ENCODE measurements at regions not wholly inside any gene's neighbourhood (a gene's known extent, or its start where the extent isn't known, plus 50 kb on each side); places are given as distances from the start of the nearest gene placed in this dataset.
A peak's percentile ranks its signal among the peaks of the same experiment; 100 is the strongest.

- ATAC-seq (ENCODE audit: insufficient read depth, low FRiP score) (no peak), DNase-seq (peak in 2 of 3 donors; percentile 27 to 35)
- Histone ChIP-seq H3K9ac (ENCODE audit: insufficient read depth in 1 of 2, low read length in 2 of 2) (no peak overlapping the region), H3K27me3 (ENCODE audit: control insufficient read depth in 3 of 3, insufficient read depth in 3 of 3, low read length in 2 of 3) (peaks cover 0 to 5% (median 2%) of the 10 kb centered on the region in 3 donors), H3K4me1 (ENCODE audit: control insufficient read depth in 5 of 5, insufficient read depth in 5 of 5, low read length in 5 of 5) (peaks cover 0 to 22% (median 5%) of the 10 kb centered on the region in 5 donors), H3K4me3 (no peak overlapping the region), H3K9me3 (ENCODE audit: control insufficient read depth in 4 of 4, insufficient read depth in 3 of 4, low read length in 3 of 4) (peaks cover 0 to 5% (median 0%) of the 10 kb centered on the region in 4 donors), H3K36me3 (ENCODE audit: control insufficient read depth in 4 of 4, insufficient read depth in 4 of 4, low read length in 4 of 4) (no peaks in the 10 kb centered on the region), H3K27ac (ENCODE audit: low read depth in 1 of 2, low read length in 1 of 2) (no peak overlapping the region)
- no peak for TF ChIP-seq CTCF (IDR thresholded peaks at IDR 0.05; ENCODE audit: control extremely low read depth, extremely low read depth)
- 54 to 78% methylated on average over 7 of the region's 7 CpGs for WGBS, 2 donors
Observed at GRCh38 chr12:111270774-111271173, 98.1 kb downstream of the PHETA1 start.

- peaks cover 0 to 22% (median 5%) of the 10 kb centered on the region in 5 donors for H3K4me1 ChIP-seq (ENCODE audit: control insufficient read depth in 5 of 5, insufficient read depth in 5 of 5, low read length in 5 of 5)
- peaks cover 0 to 5% (median 0%) of the 10 kb centered on the region in 4 donors for H3K9me3 ChIP-seq (ENCODE audit: control insufficient read depth in 4 of 4, insufficient read depth in 3 of 4, low read length in 3 of 4)
- H3K36me3 ChIP-seq (ENCODE audit: control insufficient read depth in 4 of 4, insufficient read depth in 4 of 4, low read length in 4 of 4): no peaks in the 10 kb centered on the region
- no peak for ATAC-seq (ENCODE audit: insufficient read depth, low FRiP score)
- H3K4me3 ChIP-seq: no peak overlapping the region
- H3K9ac ChIP-seq (ENCODE audit: insufficient read depth in 1 of 2, low read length in 2 of 2): peak overlapping the region in 1 of 2 donors; percentile 67
- peak; percentile 19 to 32 (median 21) for DNase-seq
- peaks cover 0 to 5% (median 2%) of the 10 kb centered on the region in 3 donors for H3K27me3 ChIP-seq (ENCODE audit: control insufficient read depth in 3 of 3, insufficient read depth in 3 of 3, low read length in 2 of 3)
- no peak for TF ChIP-seq CTCF (IDR thresholded peaks at IDR 0.05; ENCODE audit: control extremely low read depth, extremely low read depth)
- H3K27ac ChIP-seq (ENCODE audit: low read depth in 1 of 2, low read length in 1 of 2): no peak overlapping the region
- WGBS, 2 donors: 38 to 42% methylated on average over 11 of the region's 11 CpGs
Observed at GRCh38 chr12:111270239-111270638, 98.7 kb downstream of the PHETA1 start.

- Histone ChIP-seq H3K27ac (ENCODE audit: low read depth in 1 of 2, low read length in 1 of 2) (no peak overlapping the region), H3K36me3 (ENCODE audit: control insufficient read depth in 4 of 4, insufficient read depth in 4 of 4, low read length in 4 of 4) (no peaks in the 10 kb centered on the region), H3K9me3 (ENCODE audit: control insufficient read depth in 4 of 4, insufficient read depth in 3 of 4, low read length in 3 of 4) (peaks cover 0 to 5% (median 0%) of the 10 kb centered on the region in 4 donors), H3K27me3 (ENCODE audit: control insufficient read depth in 3 of 3, insufficient read depth in 3 of 3, low read length in 2 of 3) (peaks cover 0 to 5% (median 2%) of the 10 kb centered on the region in 3 donors), H3K9ac (ENCODE audit: insufficient read depth in 1 of 2, low read length in 2 of 2) (no peak overlapping the region), H3K4me1 (ENCODE audit: control insufficient read depth in 5 of 5, insufficient read depth in 5 of 5, low read length in 5 of 5) (peaks cover 0 to 18% (median 5%) of the 10 kb centered on the region in 5 donors), H3K4me3 (no peak overlapping the region)
- TF ChIP-seq CTCF (IDR thresholded peaks at IDR 0.05; ENCODE audit: control extremely low read depth, extremely low read depth): no peak
- DNase-seq: peak; percentile 57 to 76 (median 68)
- 58 to 76% methylated on average over 7 of the region's 7 CpGs for WGBS, 2 donors
- ATAC-seq (ENCODE audit: insufficient read depth, low FRiP score): no peak
Observed at GRCh38 chr12:111269718-111270117, 99.2 kb downstream of the PHETA1 start.

Data from lung (tissue), 11 donors.